K562 (cell line): ENCODE measurements at regions not wholly inside any gene's neighbourhood (a gene's known extent, or its start where the extent isn't known, plus 50 kb on each side); places are given as distances from the start of the nearest gene placed in this dataset.

Experiments
- GABPB1 ChIP-seq: sonication (generic); formaldehyde crosslinking; IDR thresholded peaks from 2 replicates; pipeline ENCODE4 v1.8.0; 2022; ENCODE audit warnings: mild to moderate bottlenecking, missing genetic modification reagents
- GTF2A2 ChIP-seq: IDR thresholded peaks from 2 replicates; pipeline ENCODE4 v1.6.1; 2016; ENCODE audit warnings: mild to moderate bottlenecking, missing genetic modification characterization, missing compliant biosample characterization
- MIER1 ChIP-seq: fragments of 450-650 bp; IDR thresholded peaks from 2 replicates; pipeline ENCODE4 v1.6.1; 2016; ENCODE audit warnings: antibody characterized with exemption, mild to moderate bottlenecking, low read depth
- MYC ChIP-seq, 2 experiments: fragments of 250-450 bp in 1 of 2; sonication (Bioruptor Pico) in 1 of 2; IDR thresholded peaks; 2 replicates each; pipeline versions ENCODE4 v1.5.1 to v1.6.1; 2012 to 2021; ENCODE audit warnings: low read depth in 2 of 2, borderline replicate concordance in 1 of 2, improper control_type of control experiment in 1 of 2, low read length in 1 of 2, mild to moderate bottlenecking in 1 of 2, moderate library complexity in 1 of 2
- PKNOX1 ChIP-seq: fragments of 450-650 bp; IDR thresholded peaks from 2 replicates; pipeline ENCODE4 v1.6.1; 2016
- RFX5 ChIP-seq: IDR thresholded peaks from 2 replicates; pipeline ENCODE4 v1.6.1; 2011; ENCODE audit warnings: low read depth, mild to moderate bottlenecking, improper control_type of control experiment, low read length
- TBP ChIP-seq: optimal IDR thresholded peaks from 2 replicates; pipeline ENCODE3; 2011; ENCODE audit warnings: low read depth, low read length, improper control_type of control experiment
- ZNF589 ChIP-seq: fragments of 200-800 bp; sonication (Bioruptor generic); IDR thresholded peaks from 2 replicates; pipeline ENCODE4 v1.6.1; 2016; ENCODE audit warnings: low read depth, missing genetic modification characterization, missing compliant biosample characterization

- TF ChIP-seq GABPB1 (CRISPR knock-in tag): no peak
- no peak for TF ChIP-seq GTF2A2
- TF ChIP-seq RFX5: no peak
- TF ChIP-seq PKNOX1: no peak
- TF ChIP-seq MYC (IDR thresholded peaks at IDR 0.05; ENCODE audit: low read depth, low read length): no peak
- TF ChIP-seq MYC (CRISPR knock-in tag; IDR thresholded peaks at IDR 0.05; ENCODE audit: borderline replicate concordance, low read depth): no peak
- no peak for TF ChIP-seq TBP
- TF ChIP-seq ZNF589 (CRISPR knock-in tag): no peak
- TF ChIP-seq MIER1: no peak
These were observed 67.6 kb downstream of the MTX3 start for GRCh38 chr5:79923431-79923830.
